ENCODE measurements at regions not wholly inside any gene's neighbourhood (a gene's known extent, or its start where the extent isn't known, plus 50 kb on each side); places are given as distances from the start of the nearest gene placed in this dataset.

- no peaks in the 10 kb centered on the region for H3K36me3 ChIP-seq (ENCODE audit: control insufficient read depth, insufficient read depth, low read length)
- H3K4me1 ChIP-seq (ENCODE audit: control insufficient read depth, insufficient read depth, low read length), result no peaks in the 10 kb centered on the region
- no peak overlapping the region for H3K4me3 ChIP-seq (ENCODE audit: low read length)
- no peak overlapping the region for H3K27ac ChIP-seq (ENCODE audit: low read depth, low read length)
- no peak overlapping the region for H3K9ac ChIP-seq (ENCODE audit: low read length)
- H3K27me3 ChIP-seq (ENCODE audit: control insufficient read depth, insufficient read depth, low read length), result peaks cover 3% of the 10 kb centered on the region
These were observed 72.0 kb upstream of the VRK1 start for GRCh38 chr14:96725232-96725631.

GRCh38 chr14:96727073-96727472 lies 70.1 kb upstream of the VRK1 start:
- Histone ChIP-seq H3K4me1 (ENCODE audit: control insufficient read depth, insufficient read depth, low read length) (no peaks in the 10 kb centered on the region), H3K27ac (ENCODE audit: low read depth, low read length) (no peak overlapping the region), H3K4me3 (ENCODE audit: low read length) (no peak overlapping the region), H3K9ac (ENCODE audit: low read length) (no peak overlapping the region), H3K27me3 (ENCODE audit: control insufficient read depth, insufficient read depth, low read length) (peaks cover 3% of the 10 kb centered on the region), H3K36me3 (ENCODE audit: control insufficient read depth, insufficient read depth, low read length) (no peaks in the 10 kb centered on the region)

- Histone ChIP-seq H3K36me3 (ENCODE audit: control insufficient read depth, insufficient read depth, low read length) (no peaks in the 10 kb centered on the region), H3K27me3 (ENCODE audit: control insufficient read depth, insufficient read depth, low read length) (peaks cover 3% of the 10 kb centered on the region), H3K27ac (ENCODE audit: low read depth, low read length) (no peak overlapping the region), H3K4me1 (ENCODE audit: control insufficient read depth, insufficient read depth, low read length) (no peaks in the 10 kb centered on the region), H3K9ac (ENCODE audit: low read length) (no peak overlapping the region), H3K4me3 (ENCODE audit: low read length) (no peak overlapping the region)
These were observed 69.7 kb upstream of the VRK1 start for GRCh38 chr14:96727491-96727890.

- Histone ChIP-seq H3K36me3 (ENCODE audit: control insufficient read depth, insufficient read depth, low read length) (no peaks in the 10 kb centered on the region), H3K4me3 (ENCODE audit: low read length) (no peak overlapping the region), H3K9ac (ENCODE audit: low read length) (no peak overlapping the region), H3K27me3 (ENCODE audit: control insufficient read depth, insufficient read depth, low read length) (peaks cover 3% of the 10 kb centered on the region), H3K27ac (ENCODE audit: low read depth, low read length) (no peak overlapping the region), H3K4me1 (ENCODE audit: control insufficient read depth, insufficient read depth, low read length) (no peaks in the 10 kb centered on the region)
These were observed 69.0 kb upstream of the VRK1 start for GRCh38 chr14:96727980-96728717.

- Histone ChIP-seq H3K4me3 (ENCODE audit: low read length) (no peak overlapping the region), H3K27ac (ENCODE audit: low read depth, low read length) (no peak overlapping the region), H3K27me3 (ENCODE audit: control insufficient read depth, insufficient read depth, low read length) (peaks cover 3% of the 10 kb centered on the region), H3K4me1 (ENCODE audit: control insufficient read depth, insufficient read depth, low read length) (no peaks in the 10 kb centered on the region), H3K9ac (ENCODE audit: low read length) (no peak overlapping the region), H3K36me3 (ENCODE audit: control insufficient read depth, insufficient read depth, low read length) (no peaks in the 10 kb centered on the region)
These were observed 67.3 kb upstream of the VRK1 start for GRCh38 chr14:96729889-96730288.

GRCh38 chr14:96730386-96730785 lies 66.8 kb upstream of the VRK1 start:
- Histone ChIP-seq H3K4me1 (ENCODE audit: control insufficient read depth, insufficient read depth, low read length) (no peaks in the 10 kb centered on the region), H3K36me3 (ENCODE audit: control insufficient read depth, insufficient read depth, low read length) (no peaks in the 10 kb centered on the region), H3K4me3 (ENCODE audit: low read length) (no peak overlapping the region), H3K27me3 (ENCODE audit: control insufficient read depth, insufficient read depth, low read length) (peaks cover 3% of the 10 kb centered on the region), H3K9ac (ENCODE audit: low read length) (no peak overlapping the region), H3K27ac (ENCODE audit: low read depth, low read length) (no peak overlapping the region)

GRCh38 chr14:96734076-96734622 lies 63.0 kb upstream of the VRK1 start:
- H3K27me3 ChIP-seq (ENCODE audit: control insufficient read depth, insufficient read depth, low read length), result peaks cover 5% of the 10 kb centered on the region
- H3K9ac ChIP-seq (ENCODE audit: low read length), result no peak overlapping the region
- no peak overlapping the region for H3K4me3 ChIP-seq (ENCODE audit: low read length)
- H3K36me3 ChIP-seq (ENCODE audit: control insufficient read depth, insufficient read depth, low read length), result no peaks in the 10 kb centered on the region
- H3K27ac ChIP-seq (ENCODE audit: low read depth, low read length), result no peak overlapping the region
- no peaks in the 10 kb centered on the region for H3K4me1 ChIP-seq (ENCODE audit: control insufficient read depth, insufficient read depth, low read length)

- Histone ChIP-seq H3K4me1 (ENCODE audit: control insufficient read depth, insufficient read depth, low read length) (no peaks in the 10 kb centered on the region), H3K4me3 (ENCODE audit: low read length) (no peak overlapping the region), H3K27ac (ENCODE audit: low read depth, low read length) (no peak overlapping the region), H3K9ac (ENCODE audit: low read length) (no peak overlapping the region), H3K36me3 (ENCODE audit: control insufficient read depth, insufficient read depth, low read length) (no peaks in the 10 kb centered on the region), H3K27me3 (ENCODE audit: control insufficient read depth, insufficient read depth, low read length) (peaks cover 8% of the 10 kb centered on the region)
These were observed 61.7 kb upstream of the VRK1 start for GRCh38 chr14:96735526-96735925.

- Histone ChIP-seq H3K27me3 (ENCODE audit: control insufficient read depth, insufficient read depth, low read length) (peaks cover 12% of the 10 kb centered on the region), H3K27ac (ENCODE audit: low read depth, low read length) (no peak overlapping the region), H3K4me3 (ENCODE audit: low read length) (no peak overlapping the region), H3K9ac (ENCODE audit: low read length) (no peak overlapping the region), H3K4me1 (ENCODE audit: control insufficient read depth, insufficient read depth, low read length) (no peaks in the 10 kb centered on the region), H3K36me3 (ENCODE audit: control insufficient read depth, insufficient read depth, low read length) (no peaks in the 10 kb centered on the region)
These were observed 60.7 kb upstream of the VRK1 start for GRCh38 chr14:96736439-96736838.

- no peak overlapping the region for H3K27ac ChIP-seq (ENCODE audit: low read depth, low read length)
- no peaks in the 10 kb centered on the region for H3K4me1 ChIP-seq (ENCODE audit: control insufficient read depth, insufficient read depth, low read length)
- H3K36me3 ChIP-seq (ENCODE audit: control insufficient read depth, insufficient read depth, low read length), result no peaks in the 10 kb centered on the region
- H3K4me3 ChIP-seq (ENCODE audit: low read length), result no peak overlapping the region
- peaks cover 20% of the 10 kb centered on the region for H3K27me3 ChIP-seq (ENCODE audit: control insufficient read depth, insufficient read depth, low read length)
- no peak overlapping the region for H3K9ac ChIP-seq (ENCODE audit: low read length)
These were observed 59.3 kb upstream of the VRK1 start for GRCh38 chr14:96737881-96738280.

- Histone ChIP-seq H3K4me3 (ENCODE audit: low read length) (no peak overlapping the region), H3K4me1 (ENCODE audit: control insufficient read depth, insufficient read depth, low read length) (no peaks in the 10 kb centered on the region), H3K27ac (ENCODE audit: low read depth, low read length) (no peak overlapping the region), H3K9ac (ENCODE audit: low read length) (no peak overlapping the region), H3K27me3 (ENCODE audit: control insufficient read depth, insufficient read depth, low read length) (peaks cover 20% of the 10 kb centered on the region), H3K36me3 (ENCODE audit: control insufficient read depth, insufficient read depth, low read length) (no peaks in the 10 kb centered on the region)
These were observed 57.8 kb upstream of the VRK1 start for GRCh38 chr14:96739200-96739910.

GRCh38 chr14:96741151-96741977 lies 55.8 kb upstream of the VRK1 start:
- H3K4me3 ChIP-seq (ENCODE audit: low read length), result peak overlapping the region; percentile 58
- no peaks in the 10 kb centered on the region for H3K4me1 ChIP-seq (ENCODE audit: control insufficient read depth, insufficient read depth, low read length)
- no peaks in the 10 kb centered on the region for H3K36me3 ChIP-seq (ENCODE audit: control insufficient read depth, insufficient read depth, low read length)
- no peak overlapping the region for H3K27ac ChIP-seq (ENCODE audit: low read depth, low read length)
- H3K9ac ChIP-seq (ENCODE audit: low read length), result no peak overlapping the region
- H3K27me3 ChIP-seq (ENCODE audit: control insufficient read depth, insufficient read depth, low read length), result peaks cover 18% of the 10 kb centered on the region
